OCI-LY7 (cell line): ENCODE measurements at regions not wholly inside any gene's neighbourhood (a gene's known extent, or its start where the extent isn't known, plus 50 kb on each side); places are given as distances from the start of the nearest gene placed in this dataset.

Experiments used
- BruUV-seq: library from RNA; stranded (reverse); fragments of 400-500 nt; replicated peaks from 2 replicates; lab custom pipeline; 2021; lab: Mats Ljungman, UMichigan
- CTCF ChIA-PET: fragments of 300-600 bp; sonication (Branson Sonifier 250); formaldehyde crosslinking; loops from one replicate; lab custom pipeline; 2022; ENCODE audit warnings: antibody characterized with exemption; ENCODE audit not compliant: unreplicated experiment; lab: Charles Lee
- POLR2A ChIA-PET: fragments of 300-600 bp; sonication (Branson Sonifier 250); formaldehyde crosslinking; loops from one replicate; lab custom pipeline; 2022; ENCODE audit warnings: antibody characterized with exemption; lab: Charles Lee
- DNase-seq: peaks from one replicate; pipeline ENCODE4 v3.0.0-alpha.2; 2015; ENCODE audit warnings: low spot score
- H2AFZ ChIP-seq: fragments of 200-600 bp; sonication (generic), shearing (Covaris generic); 2 replicates; pipeline ENCODE4 v1.6.1; 2014; ENCODE audit warnings: mild to moderate bottlenecking, antibody characterized with exemption, low read length, moderate library complexity
- H3K27ac ChIP-seq: fragments of 200-600 bp; sonication (generic); 2 replicates; pipeline ENCODE4 v1.5.1; 2014; ENCODE audit warnings: mixed run types, low read depth, mild to moderate bottlenecking, moderate library complexity, low read length, inconsistent platforms; ENCODE audit not compliant: poor library complexity, severe bottlenecking
- H3K36me3 ChIP-seq: fragments of 200-600 bp; sonication (generic); 2 replicates; pipeline ENCODE4 v1.6.1; 2014; ENCODE audit warnings: mild to moderate bottlenecking, antibody characterized with exemption, low read length, moderate library complexity, mixed read lengths; ENCODE audit not compliant: insufficient read depth
- H3K4me1 ChIP-seq: fragments of 200-600 bp; sonication (generic); 2 replicates; pipeline ENCODE4 v1.5.1; 2014; ENCODE audit warnings: mild to moderate bottlenecking, low read length; ENCODE audit not compliant: insufficient read depth, poor library complexity, severe bottlenecking
- H3K4me2 ChIP-seq: fragments of 200-600 bp; sonication (generic); 2 replicates; pipeline ENCODE4 v1.6.1; 2014; ENCODE audit warnings: mild to moderate bottlenecking, low read length
- H3K4me3 ChIP-seq: fragments of 200-600 bp; sonication (generic); 2 replicates; pipeline ENCODE4 v1.5.1; 2014; ENCODE audit warnings: mild to moderate bottlenecking, low read depth, low read length; ENCODE audit not compliant: poor library complexity, severe bottlenecking
- H3K79me2 ChIP-seq: fragments of 200-600 bp; sonication (generic); 2 replicates; pipeline ENCODE4 v1.6.1; 2016; ENCODE audit warnings: low read depth, mild to moderate bottlenecking, low read length, moderate library complexity, mixed read lengths; ENCODE audit not compliant: insufficient read depth
- H3K9me2 ChIP-seq: fragments of 200-600 bp; sonication (generic); 2 replicates; pipeline ENCODE4 v1.6.1; 2016; ENCODE audit warnings: mild to moderate bottlenecking, low read length, mixed read lengths; ENCODE audit not compliant: insufficient read depth
- H3K9me3 ChIP-seq: fragments of 200-600 bp; sonication (generic); 2 replicates; pipeline ENCODE4 v1.6.1; 2014; ENCODE audit warnings: mild to moderate bottlenecking, mixed run types, low read length, mixed read lengths
- H4K20me1 ChIP-seq: fragments of 200-600 bp; sonication (generic); 2 replicates; pipeline ENCODE4 v1.6.1; 2014; ENCODE audit warnings: mild to moderate bottlenecking, antibody characterized with exemption, low read length, moderate library complexity, mixed read lengths; ENCODE audit not compliant: insufficient read depth
- EZH2phosphoT487 ChIP-seq: fragments of 200-600 bp; sonication (generic); IDR thresholded peaks from 2 replicates; pipeline ENCODE4 v1.6.1; 2018; ENCODE audit warnings: low read depth, borderline replicate concordance, mild to moderate bottlenecking, mixed run types, antibody characterized with exemption, low read length, moderate library complexity, mixed read lengths
- intact Hi-C: fragments of 100-400 bp; cut with micrococcal nuclease; formaldehyde crosslinking; loops from one replicate; pipeline ENCODE4 v1.10.0; 2022; ENCODE audit not compliant: unreplicated experiment
- TF ChIP-seq, protein P1 (sequence below): fragments of 200-600 bp; sonication (generic); conservative IDR thresholded peaks from 2 replicates; pipeline ENCODE4 v1.5.1; 2014; ENCODE audit warnings: mild to moderate bottlenecking, antibody characterized with exemption, low read length, moderate library complexity, mixed read lengths

GRCh38 chr2:96438589-96438988 is 66.6 kb downstream of the NEURL3 start:
- intact Hi-C loops: no loop called here
- H4K20me1 ChIP-seq: no peaks in the 10 kb centered on the region
- no peak overlapping the region for H3K27ac ChIP-seq
- peaks cover 10% of the 10 kb centered on the region for H3K9me3 ChIP-seq
- H3K4me1 ChIP-seq: no peaks in the 10 kb centered on the region
- ChIA-PET POLR2A (no interaction called here), CTCF (no interaction called here)
- no peak overlapping the region for H3K4me2 ChIP-seq
- H2AFZ ChIP-seq: no peak overlapping the region
- no peaks in the 10 kb centered on the region for H3K9me2 ChIP-seq
- no TSS peak for BruUV-seq
- H3K4me3 ChIP-seq: no peak overlapping the region
- H3K79me2 ChIP-seq: no peaks in the 10 kb centered on the region
- TF ChIP-seq, protein P1, sequence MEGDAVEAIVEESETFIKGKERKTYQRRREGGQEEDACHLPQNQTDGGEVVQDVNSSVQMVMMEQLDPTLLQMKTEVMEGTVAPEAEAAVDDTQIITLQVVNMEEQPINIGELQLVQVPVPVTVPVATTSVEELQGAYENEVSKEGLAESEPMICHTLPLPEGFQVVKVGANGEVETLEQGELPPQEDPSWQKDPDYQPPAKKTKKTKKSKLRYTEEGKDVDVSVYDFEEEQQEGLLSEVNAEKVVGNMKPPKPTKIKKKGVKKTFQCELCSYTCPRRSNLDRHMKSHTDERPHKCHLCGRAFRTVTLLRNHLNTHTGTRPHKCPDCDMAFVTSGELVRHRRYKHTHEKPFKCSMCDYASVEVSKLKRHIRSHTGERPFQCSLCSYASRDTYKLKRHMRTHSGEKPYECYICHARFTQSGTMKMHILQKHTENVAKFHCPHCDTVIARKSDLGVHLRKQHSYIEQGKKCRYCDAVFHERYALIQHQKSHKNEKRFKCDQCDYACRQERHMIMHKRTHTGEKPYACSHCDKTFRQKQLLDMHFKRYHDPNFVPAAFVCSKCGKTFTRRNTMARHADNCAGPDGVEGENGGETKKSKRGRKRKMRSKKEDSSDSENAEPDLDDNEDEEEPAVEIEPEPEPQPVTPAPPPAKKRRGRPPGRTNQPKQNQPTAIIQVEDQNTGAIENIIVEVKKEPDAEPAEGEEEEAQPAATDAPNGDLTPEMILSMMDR: no peak
- no peak for TF ChIP-seq EZH2phosphoT487
- H3K36me3 ChIP-seq: no peaks in the 10 kb centered on the region
- no peak for DNase-seq

DNA sequence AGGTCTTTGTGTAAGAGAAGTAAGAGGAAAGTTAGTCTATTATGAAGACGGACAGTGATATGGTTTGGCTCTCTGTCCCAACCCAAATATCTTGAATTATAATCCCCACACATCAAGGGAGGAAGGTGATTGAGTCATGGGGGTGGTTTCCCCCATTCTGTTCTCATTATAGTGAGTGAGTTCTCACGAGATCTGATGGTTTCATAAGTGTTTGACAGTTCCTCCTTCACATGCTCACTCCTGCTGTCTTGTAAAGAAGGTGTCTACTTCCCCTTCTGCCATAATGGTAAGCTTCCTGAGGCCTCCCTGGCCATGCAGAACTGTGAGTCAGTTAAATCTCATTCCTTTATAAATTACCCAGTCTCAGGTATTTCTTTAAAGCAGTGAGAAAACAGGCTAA is 67.6 kb downstream of the NEURL3 start:
- ChIA-PET CTCF (no interaction called here), POLR2A (no interaction called here)
- Histone ChIP-seq H3K9me2 (no peaks in the 10 kb centered on the region), H3K4me2 (no peak overlapping the region), H2AFZ (no peak overlapping the region), H3K9me3 (peaks cover 10% of the 10 kb centered on the region), H3K27ac (no peak overlapping the region), H3K4me3 (no peak overlapping the region), H3K4me1 (no peaks in the 10 kb centered on the region), H4K20me1 (no peaks in the 10 kb centered on the region), H3K79me2 (no peaks in the 10 kb centered on the region), H3K36me3 (no peaks in the 10 kb centered on the region)
- no TSS peak for BruUV-seq
- TF ChIP-seq, protein P1: no peak
- no peak for TF ChIP-seq EZH2phosphoT487
- DNase-seq: no peak
- intact Hi-C loops: no loop called here

DNA sequence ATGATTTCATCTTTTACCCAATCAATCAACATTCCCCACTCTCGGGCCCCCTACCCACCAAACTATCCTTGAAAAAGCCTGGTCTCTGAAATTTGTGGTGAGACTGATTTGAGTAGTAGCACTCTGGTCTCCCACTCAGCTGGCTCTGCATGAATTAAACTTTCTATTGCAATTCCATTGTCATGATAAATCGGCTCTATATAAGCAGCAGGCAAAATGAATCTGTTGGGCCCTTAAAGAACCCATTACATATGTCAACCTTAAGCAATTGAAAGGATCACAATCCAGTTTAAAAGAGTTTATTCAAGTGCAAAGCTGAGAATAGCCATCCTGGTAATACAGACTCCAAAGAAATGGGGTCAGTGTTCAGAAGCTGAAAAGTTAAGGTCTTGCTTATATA is 68.2 kb downstream of the NEURL3 start:
- no peak for DNase-seq
- H3K9me3 ChIP-seq: peaks cover 10% of the 10 kb centered on the region
- no peak for TF ChIP-seq EZH2phosphoT487
- TF ChIP-seq, protein P1: no peak
- POLR2A ChIA-PET: no interaction called here
- no peaks in the 10 kb centered on the region for H3K36me3 ChIP-seq
- no TSS peak for BruUV-seq
- intact Hi-C loops: no loop called here
- no peaks in the 10 kb centered on the region for H3K9me2 ChIP-seq
- no peaks in the 10 kb centered on the region for H4K20me1 ChIP-seq
- no peak overlapping the region for H3K4me2 ChIP-seq
- H3K4me1 ChIP-seq: no peaks in the 10 kb centered on the region
- no peak overlapping the region for H3K27ac ChIP-seq
- CTCF ChIA-PET: no interaction called here
- H2AFZ ChIP-seq: no peak overlapping the region
- no peaks in the 10 kb centered on the region for H3K79me2 ChIP-seq
- H3K4me3 ChIP-seq: no peak overlapping the region
